ENCODE measurements at regions not wholly inside any gene's neighbourhood (a gene's known extent, or its start where the extent isn't known, plus 50 kb on each side); places are given as distances from the start of the nearest gene placed in this dataset.
"Not testable (repeated sequence)": the region's sequence is repeated elsewhere in the genome, so short reads cannot be mapped to it uniquely, and the experiment has no call there.

GRCh38 chr21:28699596-28700259 lies 292.9 kb downstream of the LTN1 start:
- DNase-seq: no peak

- DNase-seq: no peak
Observed at GRCh38 chr21:28699186-28699585, 293.5 kb downstream of the LTN1 start.

GRCh38 chr21:28696844-28697410 lies 295.8 kb downstream of the LTN1 start:
- DNase-seq: no peak

GRCh38 chr21:28693476-28693875 lies 299.2 kb downstream of the LTN1 start:
- no peak for DNase-seq

GRCh38 chr21:28690196-28690595 lies 302.5 kb downstream of the LTN1 start:
- no peak for DNase-seq

- no peak for DNase-seq
Observed at GRCh38 chr21:28688381-28688780, 304.3 kb downstream of the LTN1 start.

GRCh38 chr21:28687586-28687985 lies 305.1 kb downstream of the LTN1 start:
- no peak for DNase-seq

GRCh38 chr21:28683982-28684752 lies 308.5 kb downstream of the LTN1 start:
- no peak for DNase-seq

GRCh38 chr21:28682884-28683283 lies 309.8 kb downstream of the LTN1 start:
- DNase-seq: not testable (repeated sequence)

GRCh38 chr21:28677096-28677495 lies 315.6 kb downstream of the LTN1 start:
- DNase-seq: not testable (repeated sequence)

- no peak for DNase-seq
Observed at GRCh38 chr21:28675331-28676041, 317.2 kb downstream of the LTN1 start.

- DNase-seq: no peak
Observed at GRCh38 chr21:28674763-28675162, 317.9 kb downstream of the LTN1 start.

- no peak for DNase-seq
Observed at GRCh38 chr21:28671549-28672195, 321.0 kb downstream of the LTN1 start.

GRCh38 chr21:28669971-28670653 lies 322.6 kb downstream of the LTN1 start:
- no peak for DNase-seq

GRCh38 chr21:28669321-28669720 lies 323.4 kb downstream of the LTN1 start:
- no peak for DNase-seq

GRCh38 chr21:28663754-28664153 lies 328.9 kb downstream of the LTN1 start:
- DNase-seq: no peak

- no peak for DNase-seq
Observed at GRCh38 chr21:28663111-28663693, 329.5 kb downstream of the LTN1 start.

- DNase-seq: no peak
Observed at GRCh38 chr21:28657566-28657965, 335.1 kb downstream of the LTN1 start.

GRCh38 chr21:28655471-28655870 lies 337.2 kb downstream of the LTN1 start:
- no peak for DNase-seq

GRCh38 chr21:28654406-28654805 lies 338.3 kb downstream of the LTN1 start:
- no peak for DNase-seq

- no peak for DNase-seq
Observed at GRCh38 chr21:28644762-28645161, 347.9 kb downstream of the LTN1 start.

Measured in occipital lobe (tissue), 1 donor.